ENCODE measurements at regions not wholly inside any gene's neighbourhood (a gene's known extent, or its start where the extent isn't known, plus 50 kb on each side); places are given as distances from the start of the nearest gene placed in this dataset.

DNA sequence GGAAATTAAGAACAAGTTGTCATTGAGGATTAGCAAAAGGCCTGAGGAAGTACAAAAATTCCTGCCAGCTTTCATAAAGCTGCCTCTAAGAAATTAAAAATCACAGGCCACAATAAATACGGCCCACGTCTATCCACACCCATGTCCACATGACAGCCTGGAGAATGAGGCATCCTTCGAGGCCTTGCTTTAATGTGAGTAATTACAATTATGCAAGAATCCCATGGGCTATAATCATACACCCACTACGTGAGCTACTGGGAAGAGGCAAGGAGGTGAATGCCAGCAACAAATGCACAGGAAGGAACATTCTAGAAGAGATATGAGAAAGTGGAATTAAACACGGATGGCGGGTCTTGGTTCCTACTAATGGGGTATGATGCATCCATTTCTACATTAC lies 65.4 kb upstream of the ZFHX3 start:
- TF ChIP-seq GATA1 (IDR thresholded peaks at IDR 0.05; ENCODE audit: low read depth, low read length) (no peak), POLR2A (IDR thresholded peaks at IDR 0.05; ENCODE audit: low read length) (no peak)
